IPS-18a (cell line): ENCODE measurements at regions not wholly inside any gene's neighbourhood (a gene's known extent, or its start where the extent isn't known, plus 50 kb on each side); places are given as distances from the start of the nearest gene placed in this dataset.
"Not testable (repeated sequence)": the region's sequence is repeated elsewhere in the genome, so short reads cannot be mapped to it uniquely, and the experiment has no call there.

ENCODE experiments used
- H3K27ac ChIP-seq: one replicate; pipeline ENCODE4 v1.5.1; 2013; ENCODE audit warnings: low read length
- H3K27me3 ChIP-seq: one replicate; pipeline ENCODE4 v1.6.1; 2013; ENCODE audit warnings: mild to moderate bottlenecking, low read length; ENCODE audit not compliant: control insufficient read depth, insufficient read depth
- H3K36me3 ChIP-seq: one replicate; pipeline ENCODE4 v1.6.1; 2013; ENCODE audit warnings: low read depth, low read length; ENCODE audit not compliant: control insufficient read depth
- H3K4me1 ChIP-seq: one replicate; pipeline ENCODE4 v1.6.1; 2013; ENCODE audit warnings: low read depth, low read length; ENCODE audit not compliant: control insufficient read depth
- H3K4me3 ChIP-seq: one replicate; pipeline ENCODE4 v1.5.1; 2013; ENCODE audit warnings: low read length
- H3K9ac ChIP-seq: one replicate; pipeline ENCODE4 v1.6.1; 2013; ENCODE audit warnings: mild to moderate bottlenecking, low read length, moderate library complexity
- H3K9me3 ChIP-seq: one replicate; pipeline ENCODE4 v1.6.1; 2013; ENCODE audit warnings: low read depth, low read length; ENCODE audit not compliant: control insufficient read depth

DNA sequence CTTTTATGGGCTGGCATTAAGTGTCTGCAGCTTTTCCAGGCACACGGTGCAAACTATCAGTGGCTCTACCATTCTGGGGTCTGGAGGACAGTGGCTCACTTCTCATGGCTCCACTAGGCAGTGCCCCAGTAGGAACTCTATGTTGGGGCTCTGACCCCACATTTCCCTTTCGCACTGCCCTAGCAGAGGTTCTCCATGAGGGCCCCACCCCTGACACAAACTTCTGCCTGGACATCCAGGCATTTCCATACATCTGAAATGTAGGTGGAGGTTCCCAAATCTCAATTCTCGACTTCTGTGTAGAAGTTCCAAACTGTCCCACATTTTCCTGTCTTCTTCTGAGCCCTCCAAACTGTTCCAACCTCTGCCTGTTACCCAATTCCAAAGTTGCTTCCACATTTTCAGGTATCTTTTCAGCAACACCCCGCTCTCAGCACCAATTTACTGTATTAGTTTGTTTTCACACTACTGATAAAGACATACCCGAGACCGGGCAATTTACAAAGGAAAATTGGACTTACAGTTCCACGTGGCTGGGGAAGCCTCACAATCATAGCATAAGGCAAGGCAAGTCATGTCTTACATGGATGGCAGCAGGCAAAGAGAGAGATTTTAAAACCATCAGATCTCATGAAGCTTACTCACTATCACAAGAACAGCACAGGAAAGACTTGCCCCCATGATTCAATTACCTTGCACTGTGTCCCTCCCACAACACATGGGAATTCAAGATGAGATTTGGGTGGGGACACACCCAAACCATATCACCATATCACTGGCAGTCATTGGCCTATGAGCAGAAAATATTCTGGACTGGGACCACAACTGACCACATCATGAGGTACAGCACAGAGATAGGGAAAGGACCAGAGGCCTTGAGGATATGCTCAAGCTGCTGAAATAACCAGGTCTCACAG, 136.8 kb downstream of the TMEM30B start:
- not testable (repeated sequence) for H3K36me3 ChIP-seq, H3K9me3 ChIP-seq, H3K9ac ChIP-seq, H3K27ac ChIP-seq, H3K4me3 ChIP-seq, H3K27me3 ChIP-seq, H3K4me1 ChIP-seq

DNA sequence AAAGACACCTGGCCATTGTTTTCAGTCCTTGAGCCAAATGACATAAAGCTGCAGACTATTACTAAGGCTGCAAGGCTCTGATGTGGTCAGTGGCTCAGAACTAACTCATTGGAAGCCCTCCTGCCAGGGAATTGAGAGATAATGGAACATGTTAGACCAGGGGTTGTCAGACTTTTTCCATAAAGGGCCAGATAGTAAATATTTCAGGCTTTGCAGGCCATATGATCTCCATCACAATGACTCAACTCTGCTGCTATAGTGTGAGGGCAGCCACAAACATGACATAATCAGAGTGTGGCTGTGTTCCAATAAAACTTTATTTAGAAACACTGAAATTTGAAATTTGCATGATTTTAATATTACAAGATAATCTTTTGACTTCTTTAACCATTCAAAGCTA, 140.3 kb downstream of the TMEM30B start:
- H3K9ac ChIP-seq, result no peak overlapping the region
- H3K27ac ChIP-seq, result no peak overlapping the region

DNA sequence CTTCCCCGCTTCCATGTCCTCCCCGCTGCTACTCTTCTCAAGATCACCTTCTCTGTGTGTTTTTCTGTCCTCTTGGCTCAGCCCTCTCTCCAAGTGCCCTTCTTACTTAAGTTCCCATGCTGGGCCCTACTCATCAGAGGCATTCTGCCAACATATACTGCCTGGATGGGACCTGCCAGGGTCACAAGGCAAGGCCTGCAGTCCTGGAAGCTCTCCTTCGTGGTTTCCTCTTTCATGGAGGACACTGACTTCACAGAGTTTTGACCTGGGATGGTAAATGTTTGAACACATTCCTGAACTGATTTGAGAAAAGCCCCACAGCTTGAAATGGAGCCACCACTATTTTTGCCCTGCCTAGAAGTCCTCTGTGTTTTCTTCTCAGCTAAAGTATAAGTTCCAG, 140.9 kb downstream of the TMEM30B start:
- H3K27me3 ChIP-seq, result no peaks in the 10 kb centered on the region

More for the DNA sequence above, 140.3 kb downstream of the TMEM30B start:
- Histone ChIP-seq H3K4me3 (no peak overlapping the region), H3K27me3 (no peaks in the 10 kb centered on the region), H3K36me3 (no peaks in the 10 kb centered on the region), H3K9me3 (peaks cover 5% of the 10 kb centered on the region), H3K4me1 (no peaks in the 10 kb centered on the region)

DNA sequence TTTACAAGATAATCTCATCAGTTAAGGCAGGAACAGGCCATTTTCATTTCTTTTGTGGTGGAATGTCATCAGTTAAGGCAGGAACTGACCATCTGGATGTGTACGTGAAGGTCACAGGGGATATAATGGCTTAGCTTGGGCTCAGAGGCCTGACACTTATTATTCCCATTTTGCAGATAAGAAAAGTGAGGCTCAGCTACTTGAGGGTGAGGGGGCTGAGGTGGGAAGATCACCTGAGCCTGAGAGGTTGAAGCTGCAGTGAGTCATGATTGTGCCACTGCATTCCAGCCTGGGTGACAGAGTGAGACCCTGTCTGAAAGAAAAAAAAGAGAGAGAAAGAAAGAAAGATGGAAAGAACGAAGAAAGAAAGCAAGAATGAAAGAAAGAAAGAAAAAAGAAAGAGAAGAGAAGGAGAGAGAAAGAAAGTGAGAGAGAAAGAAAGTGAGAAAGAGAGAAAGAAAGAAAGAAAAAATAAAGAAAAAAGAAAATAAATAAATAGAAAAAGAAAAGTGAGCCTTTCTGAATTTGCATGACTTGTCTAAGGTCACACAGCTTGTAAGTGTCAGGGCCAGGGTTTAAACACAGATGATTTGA, 142.0 kb downstream of the TMEM30B start:
- Histone ChIP-seq H3K27ac (no peak overlapping the region), H3K9ac (no peak overlapping the region), H3K4me1 (no peaks in the 10 kb centered on the region), H3K4me3 (no peak overlapping the region), H3K27me3 (no peaks in the 10 kb centered on the region), H3K36me3 (no peaks in the 10 kb centered on the region), H3K9me3 (no peaks in the 10 kb centered on the region)

More for the DNA sequence above, 140.9 kb downstream of the TMEM30B start:
- Histone ChIP-seq H3K36me3 (no peaks in the 10 kb centered on the region), H3K27ac (no peak overlapping the region), H3K4me3 (no peak overlapping the region), H3K9me3 (peaks cover 5% of the 10 kb centered on the region), H3K9ac (no peak overlapping the region), H3K4me1 (no peaks in the 10 kb centered on the region)

DNA sequence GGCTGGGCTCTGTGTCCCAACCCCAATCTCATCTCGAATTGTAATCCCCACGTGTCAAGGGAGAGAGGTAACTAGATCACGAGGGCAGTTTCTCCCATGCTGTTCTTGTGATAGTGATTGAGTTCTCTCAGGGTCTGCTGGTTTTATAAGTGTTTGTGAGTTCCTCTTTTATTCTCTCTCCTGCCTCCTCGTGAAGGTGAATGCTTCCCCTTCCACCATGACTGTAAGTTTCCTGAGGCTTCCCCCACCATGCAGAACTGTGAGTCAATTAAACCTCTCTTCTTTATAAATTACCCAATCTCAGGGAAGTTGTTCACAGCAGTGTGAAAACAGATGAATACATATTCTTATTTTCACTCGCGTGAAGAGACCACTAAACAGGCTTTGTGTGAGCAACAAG, 148.2 kb downstream of the TMEM30B start:
- Histone ChIP-seq H3K4me3 (no peak overlapping the region), H3K27me3 (no peaks in the 10 kb centered on the region), H3K36me3 (no peaks in the 10 kb centered on the region), H3K9ac (no peak overlapping the region), H3K4me1 (peaks cover 4% of the 10 kb centered on the region), H3K9me3 (no peaks in the 10 kb centered on the region), H3K27ac (no peak overlapping the region)

DNA sequence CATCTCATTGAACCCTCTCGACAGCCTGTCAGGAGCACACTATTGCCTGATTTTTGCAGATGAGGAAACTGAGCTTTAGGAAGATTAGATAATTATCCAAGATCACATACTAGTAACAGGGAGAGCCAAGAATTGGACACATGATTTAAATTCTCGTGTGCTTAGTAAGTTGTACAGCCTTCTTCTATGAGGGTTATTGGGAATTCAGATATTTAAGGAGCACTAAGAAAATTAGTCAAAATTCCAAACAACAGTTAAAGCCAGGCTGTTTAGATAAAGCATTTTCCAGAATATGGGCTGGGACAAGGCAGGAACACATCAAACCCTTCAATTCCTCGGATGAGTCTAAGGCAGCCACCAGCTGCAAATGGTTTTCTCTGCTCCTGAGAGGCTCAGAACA, 148.8 kb downstream of the TMEM30B start:
- Histone ChIP-seq H3K9ac (no peak overlapping the region), H3K9me3 (no peaks in the 10 kb centered on the region), H3K27me3 (no peaks in the 10 kb centered on the region), H3K4me3 (no peak overlapping the region), H3K4me1 (peaks cover 6% of the 10 kb centered on the region), H3K36me3 (no peaks in the 10 kb centered on the region), H3K27ac (no peak overlapping the region)

DNA sequence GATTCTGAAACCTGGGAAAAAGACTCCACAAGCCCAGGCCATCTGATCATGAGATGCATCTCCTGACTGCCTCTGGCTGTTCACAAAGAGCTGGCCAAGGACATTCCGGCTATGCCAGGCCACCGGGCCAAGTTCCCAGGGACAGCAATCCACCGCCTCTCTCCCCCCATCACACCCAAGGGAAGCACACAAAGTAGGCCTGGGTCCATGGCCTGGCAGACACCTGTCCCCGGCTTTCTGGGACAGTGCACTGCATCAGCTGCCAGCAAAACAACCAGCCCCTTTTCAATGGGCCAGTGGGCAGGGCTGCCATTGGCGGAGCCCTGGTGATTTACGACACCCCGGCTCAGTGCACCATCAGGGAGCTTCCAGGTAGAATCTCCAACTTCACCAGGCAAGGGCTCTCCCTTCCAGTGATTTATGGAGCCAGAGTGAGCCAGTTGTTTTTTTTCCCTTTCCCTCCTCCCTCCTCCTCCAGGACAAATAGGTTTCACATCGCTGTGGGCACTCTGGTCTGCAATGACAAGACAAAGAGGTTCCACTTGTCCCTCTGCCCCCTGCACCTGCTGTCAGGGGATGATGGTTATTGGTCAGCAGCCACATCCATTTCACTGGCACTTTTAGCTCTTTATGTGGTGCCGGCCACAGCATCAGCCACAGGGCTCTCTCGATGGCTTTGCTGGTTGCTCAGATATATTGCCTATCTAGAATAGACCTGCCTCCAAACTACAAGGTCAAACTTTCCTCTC, 149.6 kb downstream of the SLC38A6 start:
- Histone ChIP-seq H3K4me1 (peaks cover 18% of the 10 kb centered on the region), H3K27ac (no peak overlapping the region), H3K36me3 (no peaks in the 10 kb centered on the region), H3K27me3 (no peaks in the 10 kb centered on the region), H3K9ac (no peak overlapping the region), H3K4me3 (no peak overlapping the region), H3K9me3 (no peaks in the 10 kb centered on the region)

DNA sequence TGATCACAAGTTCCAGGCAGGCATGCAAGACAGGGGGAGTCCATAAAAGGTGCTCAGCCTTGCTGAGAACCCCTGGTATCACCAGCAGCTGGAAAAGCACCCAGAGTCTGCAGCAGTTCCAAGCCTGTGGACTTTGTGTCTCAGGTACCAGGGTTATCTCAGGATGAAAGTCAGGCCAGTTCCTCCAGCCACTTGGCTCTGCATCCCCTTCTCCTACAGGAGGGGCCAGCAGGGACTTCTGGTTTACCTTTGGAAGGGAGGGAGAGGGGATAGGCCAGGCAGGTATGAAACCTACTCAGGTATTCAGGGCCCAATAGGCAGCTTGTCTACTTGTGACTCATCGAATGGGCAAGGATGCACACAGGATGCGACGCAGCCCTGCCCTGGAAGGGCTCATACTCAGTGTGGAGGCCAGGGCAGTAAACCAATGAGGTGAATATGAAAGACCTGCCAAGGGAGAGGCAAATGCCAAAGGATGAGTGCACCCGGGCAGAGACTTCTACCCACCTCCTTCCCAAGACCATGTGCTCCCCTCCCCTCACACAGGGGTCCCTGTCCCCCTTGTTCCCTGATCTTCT, 148.2 kb downstream of the SLC38A6 start:
- no peaks in the 10 kb centered on the region for H3K36me3 ChIP-seq
- no peaks in the 10 kb centered on the region for H3K9me3 ChIP-seq
- no peaks in the 10 kb centered on the region for H3K27me3 ChIP-seq
- H3K27ac ChIP-seq, result no peak overlapping the region
- no peak overlapping the region for H3K4me3 ChIP-seq
- H3K9ac ChIP-seq, result no peak overlapping the region
- peaks cover 18% of the 10 kb centered on the region for H3K4me1 ChIP-seq

DNA sequence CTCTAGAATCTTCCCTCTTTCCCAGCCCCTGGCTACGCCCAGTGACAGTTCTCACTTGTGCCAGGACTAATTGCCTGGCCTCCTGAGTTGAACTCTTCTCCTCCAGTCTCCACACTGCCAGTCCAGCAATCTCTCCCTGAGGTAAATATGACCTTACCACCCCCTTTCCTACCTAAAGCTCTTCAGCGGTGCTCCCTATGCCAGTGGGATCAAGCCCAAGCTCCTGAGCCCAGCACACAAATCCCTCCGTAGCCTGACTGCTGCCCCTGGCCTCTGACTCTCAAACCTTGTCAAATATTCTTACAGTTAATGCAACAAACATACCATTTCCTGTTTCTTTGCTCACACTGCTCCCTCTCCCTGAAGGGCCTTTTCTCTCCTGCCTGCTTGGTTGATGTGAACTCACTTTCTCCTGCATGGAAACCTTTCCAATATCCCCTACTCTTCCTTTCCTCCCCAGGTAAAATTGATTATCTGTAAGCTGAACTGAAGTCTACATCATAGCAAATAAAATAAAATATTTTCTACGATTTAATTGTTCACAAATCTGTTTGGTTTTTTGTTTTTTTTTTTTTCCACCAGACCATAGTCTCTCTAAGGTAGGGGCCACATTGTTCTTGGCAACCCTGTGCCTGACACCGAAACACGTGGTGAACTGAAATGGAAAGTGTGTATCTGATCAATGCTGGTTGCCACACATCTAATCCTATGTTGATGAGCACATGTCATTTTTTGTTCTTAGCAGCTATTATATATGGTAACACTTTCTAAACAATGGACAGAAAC, 147.5 kb downstream of the SLC38A6 start:
- Histone ChIP-seq H3K36me3 (no peaks in the 10 kb centered on the region), H3K27me3 (no peaks in the 10 kb centered on the region), H3K4me3 (no peak overlapping the region), H3K9me3 (no peaks in the 10 kb centered on the region), H3K27ac (no peak overlapping the region), H3K4me1 (peaks cover 18% of the 10 kb centered on the region), H3K9ac (no peak overlapping the region)

DNA sequence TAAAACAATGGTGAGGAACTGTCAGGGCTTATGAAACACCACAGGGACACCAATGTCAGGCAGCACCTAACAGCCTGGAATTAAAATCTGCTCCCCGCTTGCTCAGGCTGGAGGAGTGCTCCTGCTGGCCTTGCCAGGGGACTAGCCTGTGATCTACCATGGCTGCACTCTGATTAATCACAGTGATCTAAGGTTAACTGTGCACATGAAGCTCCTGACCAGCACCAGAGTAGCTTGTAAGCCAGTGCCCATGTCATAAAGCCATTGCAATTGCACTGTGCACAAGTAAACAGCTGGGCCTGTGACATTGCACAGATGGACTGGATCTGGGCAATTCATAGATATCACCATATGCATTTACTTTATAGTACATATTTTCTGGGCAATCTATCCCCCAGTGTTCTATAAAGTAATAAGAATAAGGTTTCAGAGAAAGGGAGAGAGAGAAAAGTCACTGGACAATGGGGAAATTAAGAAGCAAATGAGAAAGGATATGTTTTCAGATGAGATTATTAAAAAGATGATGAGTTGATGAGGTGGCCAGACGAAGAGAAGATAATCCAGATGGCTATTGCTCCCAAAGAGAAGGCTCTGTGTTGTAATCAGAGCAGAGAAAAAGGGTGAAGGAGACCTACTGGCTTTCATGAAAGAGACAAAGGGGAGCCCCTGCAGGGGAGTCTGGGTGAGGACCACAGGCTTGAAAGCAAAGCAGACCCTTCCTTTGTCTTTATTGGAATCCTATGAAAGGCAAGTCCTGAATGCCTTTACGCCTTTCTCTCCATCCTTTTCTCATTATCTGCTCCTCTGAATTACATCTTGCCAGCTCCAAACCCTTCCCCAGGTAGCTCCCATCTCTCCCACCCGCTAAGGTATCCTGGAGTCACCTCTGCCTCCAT, 145.8 kb downstream of the SLC38A6 start:
- no peak overlapping the region for H3K27ac ChIP-seq

More for the DNA sequence above, 145.8 kb downstream of the SLC38A6 start:
- H3K9ac ChIP-seq, result no peak overlapping the region
- H3K27me3 ChIP-seq, result no peaks in the 10 kb centered on the region
- H3K36me3 ChIP-seq, result no peaks in the 10 kb centered on the region
- peaks cover 17% of the 10 kb centered on the region for H3K4me1 ChIP-seq
- H3K4me3 ChIP-seq, result no peak overlapping the region
- H3K9me3 ChIP-seq, result no peaks in the 10 kb centered on the region
